GM13977 (cell line): ENCODE measurements at regions not wholly inside any gene's neighbourhood (a gene's known extent, or its start where the extent isn't known, plus 50 kb on each side); places are given as distances from the start of the nearest gene placed in this dataset.

ENCODE experiments used
- DNase-seq: peaks from one replicate; pipeline ENCODE4 v3.0.0; 2012; ENCODE audit warnings: low spot score
- in situ Hi-C: fragments of 300-500 bp; cut with MboI; formaldehyde crosslinking; loops from one replicate; pipeline ENCODE4 v1.12.0; 2022; ENCODE audit warnings: low sequenced_read_pairs, low pct_unique_long_range_greater_than_20kb, mixed read lengths, inconsistent platforms; ENCODE audit not compliant: unreplicated experiment
- TF ChIP-seq, protein P1 (sequence below): IDR thresholded peaks from 2 replicates; pipeline ENCODE4 v1.5.1; 2012; ENCODE audit warnings: mild to moderate bottlenecking, control low read depth; ENCODE audit not compliant: insufficient read depth; ENCODE audit errors: extremely low read depth, missing control alignments

- in situ Hi-C loops = no loop called here
- TF ChIP-seq, protein P1, sequence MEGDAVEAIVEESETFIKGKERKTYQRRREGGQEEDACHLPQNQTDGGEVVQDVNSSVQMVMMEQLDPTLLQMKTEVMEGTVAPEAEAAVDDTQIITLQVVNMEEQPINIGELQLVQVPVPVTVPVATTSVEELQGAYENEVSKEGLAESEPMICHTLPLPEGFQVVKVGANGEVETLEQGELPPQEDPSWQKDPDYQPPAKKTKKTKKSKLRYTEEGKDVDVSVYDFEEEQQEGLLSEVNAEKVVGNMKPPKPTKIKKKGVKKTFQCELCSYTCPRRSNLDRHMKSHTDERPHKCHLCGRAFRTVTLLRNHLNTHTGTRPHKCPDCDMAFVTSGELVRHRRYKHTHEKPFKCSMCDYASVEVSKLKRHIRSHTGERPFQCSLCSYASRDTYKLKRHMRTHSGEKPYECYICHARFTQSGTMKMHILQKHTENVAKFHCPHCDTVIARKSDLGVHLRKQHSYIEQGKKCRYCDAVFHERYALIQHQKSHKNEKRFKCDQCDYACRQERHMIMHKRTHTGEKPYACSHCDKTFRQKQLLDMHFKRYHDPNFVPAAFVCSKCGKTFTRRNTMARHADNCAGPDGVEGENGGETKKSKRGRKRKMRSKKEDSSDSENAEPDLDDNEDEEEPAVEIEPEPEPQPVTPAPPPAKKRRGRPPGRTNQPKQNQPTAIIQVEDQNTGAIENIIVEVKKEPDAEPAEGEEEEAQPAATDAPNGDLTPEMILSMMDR = no peak
- no peak for DNase-seq
Observed at GRCh38 chr10:78284381-78284780, 250.7 kb downstream of the RPS24 start.

- TF ChIP-seq, protein P1 = no peak
- no peak for DNase-seq
- in situ Hi-C loops = no loop called here
Observed at GRCh38 chr10:78285226-78285625, 251.6 kb downstream of the RPS24 start.

DNA sequence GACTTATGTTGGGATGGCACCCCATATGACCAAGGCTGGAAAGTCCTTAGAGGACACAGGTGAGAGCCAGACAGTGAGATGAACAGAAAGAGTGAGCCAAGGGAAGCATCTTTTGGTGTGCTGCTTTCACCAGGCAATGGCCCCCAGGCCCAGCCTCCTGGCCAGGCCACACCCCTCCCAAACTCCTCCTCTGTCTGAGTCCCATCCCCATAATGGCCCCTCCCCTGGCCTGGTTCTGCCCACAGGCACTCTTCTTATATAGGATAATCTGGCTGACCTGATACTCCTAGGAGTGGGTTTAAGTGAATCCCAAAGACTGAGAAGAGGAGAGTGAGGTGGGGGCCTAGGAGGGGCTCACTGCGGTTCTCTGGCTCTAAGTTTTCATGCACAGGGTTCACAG is 252.5 kb downstream of the RPS24 start:
- in situ Hi-C loops = no loop called here
- no peak for DNase-seq
- TF ChIP-seq, protein P1 = no peak

GRCh38 chr10:78286668-78287067 is 253.0 kb downstream of the RPS24 start:
- in situ Hi-C loops = no loop called here
- DNase-seq = no peak
- TF ChIP-seq, protein P1 = no peak

GRCh38 chr10:78287618-78288017 is 254.0 kb downstream of the RPS24 start:
- no peak for DNase-seq
- in situ Hi-C loops = no loop called here
- TF ChIP-seq, protein P1 = no peak

DNA sequence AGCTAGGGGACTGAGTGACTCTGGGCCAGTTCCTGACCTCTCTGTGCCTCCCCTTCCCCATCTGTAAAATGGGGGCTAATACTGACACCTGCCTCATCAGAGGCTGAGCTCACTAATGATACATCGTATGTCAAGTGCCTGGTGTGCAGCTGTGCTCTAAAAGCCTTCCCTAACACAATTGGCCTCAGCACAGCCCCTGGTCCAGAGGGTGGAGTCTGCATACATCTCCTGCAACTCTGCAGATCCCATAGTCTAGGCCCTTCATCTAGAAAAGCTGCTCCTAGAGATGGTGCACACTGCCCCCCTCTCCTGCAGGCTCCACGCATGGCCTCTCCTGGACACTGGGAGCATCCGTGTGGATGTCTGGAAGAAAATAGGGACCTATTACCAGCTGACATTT is 255.0 kb downstream of the RPS24 start:
- in situ Hi-C loops = no loop called here
- DNase-seq = no peak
- TF ChIP-seq, protein P1 = no peak

DNA sequence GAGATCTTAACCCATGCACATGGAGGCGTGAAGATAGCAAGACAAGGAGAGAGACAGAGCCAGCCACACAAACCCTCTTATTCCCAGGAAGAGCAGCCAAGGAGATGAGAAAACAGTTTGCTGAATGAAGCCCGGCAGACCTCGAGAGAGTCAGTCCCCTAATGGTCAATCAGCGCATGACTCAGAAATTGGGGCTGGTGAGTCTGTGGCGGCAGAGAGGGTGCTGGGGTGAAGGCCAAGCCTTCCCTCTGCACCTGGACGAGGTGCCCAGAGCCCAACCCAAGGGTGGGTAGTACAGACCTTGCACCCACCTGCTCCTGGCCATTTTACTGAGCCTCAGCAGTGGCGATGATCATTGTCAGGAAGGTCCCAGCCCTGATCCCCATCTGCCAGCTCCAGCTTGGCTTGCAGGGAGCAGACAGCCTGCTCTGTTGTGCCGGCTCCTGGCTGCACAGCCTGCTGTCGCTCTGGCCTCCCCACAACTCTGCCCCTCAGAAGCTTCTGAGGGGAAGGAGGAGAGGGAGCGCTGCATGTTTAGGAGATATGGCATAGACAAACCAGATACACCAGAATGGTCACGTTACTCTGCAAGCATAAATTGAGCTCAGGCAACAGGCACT is 256.6 kb downstream of the RPS24 start:
- DNase-seq = no peak
- in situ Hi-C loops = no loop called here
- TF ChIP-seq, protein P1 = no peak
